DMS153 (cell line): ENCODE measurements at regions not wholly inside any gene's neighbourhood (a gene's known extent, or its start where the extent isn't known, plus 50 kb on each side); places are given as distances from the start of the nearest gene placed in this dataset.

Experiments
- DNase-seq: peaks from one replicate; lab custom pipeline; 2025; lab: John Stamatoyannopoulos, UW

DNA sequence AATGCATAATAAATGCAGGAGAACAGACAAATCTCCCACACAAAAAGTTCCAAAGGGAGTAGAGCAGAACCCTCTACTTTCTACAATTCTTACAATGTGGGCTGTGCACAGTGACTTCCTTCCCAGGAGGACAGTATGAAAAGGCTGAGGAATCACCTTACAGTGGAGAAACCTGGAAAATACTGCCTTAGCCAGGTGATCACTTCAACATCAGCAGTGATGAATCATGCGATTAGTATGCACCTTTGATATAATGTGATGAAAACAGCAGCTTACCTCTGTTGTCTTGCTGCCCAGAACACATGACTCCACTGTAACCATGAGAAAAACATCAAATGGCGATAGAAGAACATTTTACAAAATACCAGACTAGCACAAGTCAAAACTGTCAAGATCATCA lies 329.7 kb upstream of the POM121L12 start:
- no peak for DNase-seq

DNA sequence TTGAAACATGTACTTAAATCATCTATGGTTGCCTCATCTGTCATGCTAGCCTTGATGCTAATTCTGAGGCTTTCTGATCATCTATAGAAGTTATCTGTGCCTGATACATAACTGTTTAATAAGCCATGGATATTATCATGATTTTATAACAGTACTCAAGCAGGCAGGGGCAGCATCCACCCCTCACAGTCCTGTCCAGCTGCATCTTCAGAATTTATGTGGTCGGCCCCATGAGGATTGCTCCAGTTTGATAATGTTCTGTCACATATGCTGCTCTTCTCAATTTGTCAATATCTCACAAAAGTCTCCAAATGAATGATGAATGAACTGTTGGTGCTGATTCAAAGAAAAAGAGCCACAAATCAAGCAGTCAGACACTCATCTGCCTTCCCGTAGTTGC lies 335.1 kb upstream of the POM121L12 start:
- no peak for DNase-seq

DNA sequence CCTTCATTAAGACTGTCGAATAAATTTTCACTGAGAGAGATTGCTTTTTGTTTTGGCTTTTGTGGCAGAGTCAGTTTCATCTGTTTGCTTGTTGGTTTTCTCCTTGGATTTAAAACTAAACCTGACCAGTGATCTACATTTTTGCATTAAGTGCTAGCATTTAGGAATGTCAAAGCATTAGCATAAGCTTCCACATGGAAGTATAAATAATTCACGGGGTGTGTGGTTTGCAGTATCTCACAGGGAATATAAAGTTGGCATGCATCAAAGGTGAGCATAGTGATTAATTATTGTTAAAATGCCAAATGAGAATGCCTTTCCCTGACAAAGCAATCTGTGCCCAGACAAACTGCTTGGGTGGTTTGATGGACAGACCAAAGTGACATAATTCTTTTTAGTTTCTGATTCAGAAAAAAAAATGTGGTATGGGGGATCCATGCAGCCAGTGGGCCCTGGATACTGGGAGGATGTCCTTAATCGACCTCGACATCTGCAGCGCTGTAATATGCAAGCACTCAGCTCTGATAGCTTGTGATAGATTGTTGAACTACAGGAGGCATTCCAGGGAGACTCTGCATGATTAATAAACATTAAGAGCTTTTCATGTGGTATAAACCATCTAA lies 339.3 kb upstream of the POM121L12 start:
- DNase-seq, result no peak

DNA sequence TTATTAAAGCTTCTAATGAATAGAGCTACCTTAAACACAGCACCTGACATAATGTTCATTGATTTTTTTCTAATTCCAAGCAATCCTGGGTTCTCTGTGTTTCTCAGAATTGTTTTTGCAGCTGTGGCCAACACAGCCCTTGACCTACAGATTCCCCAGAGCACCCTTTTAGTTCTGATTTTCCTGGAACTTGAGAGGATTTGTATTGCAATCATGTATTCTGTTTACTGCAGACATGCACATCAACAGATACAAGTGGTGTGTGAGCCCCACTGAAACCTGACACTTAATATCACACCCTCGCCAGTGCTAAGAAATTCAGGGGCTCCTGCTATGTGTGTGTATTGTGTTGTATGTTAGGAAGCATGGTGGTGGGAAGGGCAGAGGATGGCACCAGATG lies 344.2 kb upstream of the POM121L12 start:
- DNase-seq, result no peak

DNA sequence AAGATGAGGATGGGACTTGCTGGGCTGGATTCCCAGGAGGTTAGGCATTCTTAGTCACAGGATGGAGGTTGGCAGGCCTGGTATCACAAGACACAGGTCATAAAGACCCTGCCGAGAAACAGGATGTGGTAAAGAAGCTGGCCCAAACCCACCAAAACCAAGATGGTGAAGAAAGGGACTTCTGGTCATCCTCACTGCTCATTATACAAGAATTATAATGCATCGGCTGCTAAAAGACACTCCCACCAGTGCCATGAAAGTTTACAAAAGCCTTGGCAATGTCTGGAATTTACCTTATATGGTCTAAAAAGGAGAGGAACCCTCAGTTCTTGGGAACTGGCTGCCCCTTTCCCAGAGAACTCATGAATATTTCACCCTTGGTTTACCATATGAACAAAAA lies 345.5 kb upstream of the POM121L12 start:
- DNase-seq, result no peak

DNA sequence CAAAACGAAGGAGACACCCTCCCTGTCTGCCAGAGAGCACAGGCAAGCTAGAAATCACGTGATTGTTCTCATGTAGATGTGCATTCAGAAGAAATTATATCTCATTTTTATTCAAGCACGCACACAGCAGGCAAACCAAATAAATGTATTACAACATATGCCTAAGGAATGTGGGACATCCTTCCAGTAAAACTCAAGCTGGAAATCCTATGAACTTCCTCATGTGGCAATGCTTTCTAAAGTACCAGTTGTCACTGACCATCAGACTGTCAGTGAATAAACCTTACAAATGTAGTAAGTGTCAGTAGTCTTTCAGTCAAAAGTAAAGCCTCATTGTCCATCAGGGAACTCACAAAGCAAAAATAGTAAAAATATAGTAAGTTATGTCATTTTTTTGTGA lies 350.1 kb upstream of the POM121L12 start:
- DNase-seq, result no peak

DNA sequence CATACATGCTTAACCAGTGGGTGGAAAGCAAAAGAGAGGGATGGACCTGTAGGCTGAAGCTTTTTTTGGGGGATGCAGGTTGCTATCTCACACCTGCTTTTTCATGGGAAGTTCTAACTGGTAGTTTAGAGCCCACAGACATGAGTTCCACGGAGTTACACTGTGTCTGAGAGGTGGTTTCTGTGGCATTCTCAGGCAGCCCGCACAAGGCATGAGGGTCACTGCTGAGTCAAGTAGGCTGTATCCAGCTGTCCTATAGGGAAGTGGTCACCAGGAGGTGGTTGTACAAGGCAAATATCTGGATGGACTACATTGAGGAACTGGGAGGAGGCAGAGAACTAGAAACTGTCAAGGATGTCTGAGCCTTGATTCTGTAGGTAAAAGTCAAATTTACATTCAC lies 351.0 kb upstream of the POM121L12 start:
- DNase-seq, result no peak

DNA sequence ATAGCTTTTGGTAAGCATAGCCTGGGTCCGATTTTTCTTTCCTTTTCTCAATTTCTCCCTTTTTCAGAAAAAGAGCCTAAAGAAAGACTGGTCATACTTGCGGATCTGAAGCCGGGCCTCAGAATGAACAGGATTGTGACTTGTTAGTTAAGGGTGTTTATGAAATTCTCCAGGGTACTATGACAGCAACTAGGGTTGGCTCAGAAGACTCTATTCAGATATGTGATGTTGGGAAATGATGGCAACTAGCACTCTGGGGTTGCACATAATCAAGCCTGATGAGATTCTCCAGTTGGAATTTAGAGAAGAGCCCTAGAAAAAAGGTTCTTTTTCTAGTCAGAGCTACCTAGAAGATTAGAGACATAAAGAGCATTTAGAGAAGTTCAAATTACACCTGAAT lies 352.4 kb upstream of the POM121L12 start:
- no peak for DNase-seq

DNA sequence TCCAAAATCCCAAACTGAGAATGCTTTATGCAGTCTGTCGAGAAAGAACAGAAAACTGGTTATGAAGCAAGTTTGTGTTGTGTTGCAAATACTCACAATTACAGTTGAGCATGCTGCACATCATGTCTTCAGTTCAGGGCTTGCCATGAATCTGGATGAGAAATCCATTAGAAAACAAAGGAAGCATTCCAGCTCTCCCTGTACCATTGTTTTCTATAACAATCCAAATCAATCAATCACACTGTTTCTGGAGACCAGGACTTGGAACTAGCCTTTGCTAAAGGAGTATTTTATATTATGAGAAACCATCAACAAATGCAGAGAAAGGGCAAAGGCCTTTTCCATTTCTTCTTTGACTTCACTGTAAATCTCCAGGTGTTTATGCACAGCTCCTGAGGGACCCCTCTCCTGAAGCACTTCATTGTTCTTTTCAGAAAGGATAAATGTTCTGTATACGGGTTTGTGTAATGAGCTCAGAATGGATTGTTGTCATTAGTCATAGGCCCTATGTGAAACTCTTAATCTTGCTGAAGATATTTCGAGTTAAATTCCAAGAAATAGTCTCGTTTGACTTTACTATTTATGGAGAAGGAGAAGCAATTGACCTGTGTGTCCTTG lies 364.7 kb upstream of the POM121L12 start:
- no peak for DNase-seq

DNA sequence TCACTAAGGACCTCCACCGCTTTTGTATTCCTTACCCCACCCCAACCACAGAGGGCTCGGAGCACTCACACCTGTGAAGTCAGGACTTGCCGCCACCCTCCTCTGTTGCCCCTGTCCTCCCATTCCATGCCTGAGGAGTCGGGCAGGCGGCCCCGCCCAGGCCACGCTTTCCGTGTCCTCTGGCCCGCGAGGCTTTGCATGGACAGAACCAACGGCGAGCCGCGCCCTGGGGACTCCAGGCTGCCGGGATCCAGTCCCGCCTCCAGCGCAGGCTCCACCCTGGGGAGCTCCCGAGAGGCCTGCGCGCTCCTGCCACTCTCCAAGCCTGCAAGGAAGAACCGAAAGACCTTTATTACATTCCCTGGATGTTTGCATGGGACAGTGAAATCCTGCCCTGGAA lies 366.4 kb upstream of the POM121L12 start:
- no peak for DNase-seq

DNA sequence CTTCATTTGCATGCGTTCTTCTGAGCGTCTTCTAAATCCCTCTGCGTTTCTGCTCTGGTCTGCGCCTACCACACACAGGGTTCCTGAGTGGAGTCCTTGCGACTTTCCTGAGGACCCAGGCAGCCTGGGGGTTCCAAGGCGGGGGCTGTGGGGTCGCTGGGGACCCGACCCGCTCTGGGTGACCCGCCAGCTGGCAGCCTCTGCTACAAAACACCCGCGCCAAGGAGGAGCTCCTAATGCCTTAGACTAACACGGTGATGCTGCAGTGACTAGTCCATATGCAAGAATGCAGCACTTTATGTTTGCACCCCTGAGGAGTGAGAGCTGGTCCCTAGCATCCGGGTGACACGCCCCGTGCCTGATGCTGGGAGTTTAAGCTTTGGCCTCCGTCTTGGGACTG lies 367.0 kb upstream of the POM121L12 start:
- DNase-seq, result no peak

DNA sequence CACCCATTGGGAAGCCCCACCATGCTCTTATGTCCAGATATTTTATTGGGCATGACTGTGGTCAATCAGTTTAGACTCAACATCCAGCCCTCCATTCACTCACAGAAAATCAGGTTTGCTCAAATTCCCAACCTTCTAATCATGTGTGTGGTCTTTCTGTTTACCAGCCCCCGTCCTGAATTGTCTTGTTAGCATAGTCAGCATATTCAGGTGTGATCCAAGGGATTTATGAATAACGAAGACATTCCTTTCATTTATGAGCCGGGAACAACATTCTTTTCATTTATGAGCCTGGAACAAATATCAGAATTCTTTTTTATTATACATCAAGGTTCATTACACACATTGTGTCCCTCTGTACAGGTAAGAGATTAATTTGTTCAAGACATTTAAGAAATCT lies 376.3 kb upstream of the POM121L12 start:
- DNase-seq, result no peak

DNA sequence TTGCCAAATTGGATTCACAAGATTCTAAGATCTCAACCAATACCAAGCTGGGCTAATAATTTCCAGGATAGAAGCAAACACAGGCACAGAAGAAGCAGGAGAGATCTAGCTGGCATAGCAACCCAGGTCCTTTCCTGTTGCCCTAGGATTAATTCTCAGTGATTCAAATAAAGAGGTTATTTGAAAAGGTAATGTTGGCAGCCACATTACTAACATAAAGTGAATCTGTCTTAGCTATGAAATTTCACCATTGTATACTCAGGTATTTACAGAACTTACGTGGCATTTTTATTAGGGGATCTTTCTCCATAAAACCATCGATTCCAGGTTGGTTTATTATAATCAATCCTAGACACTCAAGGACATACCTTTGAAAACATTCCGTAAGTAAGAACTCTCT lies 379.3 kb upstream of the POM121L12 start:
- no peak for DNase-seq

DNA sequence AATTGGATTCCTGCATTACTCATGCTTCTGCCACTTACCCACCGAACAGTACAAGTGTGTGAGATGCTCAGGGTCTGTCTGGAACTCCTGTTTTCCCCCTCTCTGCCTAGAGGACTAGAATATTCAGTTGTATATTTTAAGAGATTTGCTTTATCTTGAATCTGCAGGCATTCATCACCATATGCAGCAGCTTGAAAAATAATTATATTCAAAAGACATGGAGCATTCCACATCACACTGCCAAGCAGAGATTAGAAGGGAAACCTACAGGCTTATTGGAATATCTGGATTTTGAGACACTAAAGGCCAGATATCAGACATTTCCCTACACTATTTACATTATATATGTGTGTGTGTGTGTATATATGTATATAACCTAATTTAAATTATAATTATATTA lies 382.8 kb upstream of the POM121L12 start:
- no peak for DNase-seq

DNA sequence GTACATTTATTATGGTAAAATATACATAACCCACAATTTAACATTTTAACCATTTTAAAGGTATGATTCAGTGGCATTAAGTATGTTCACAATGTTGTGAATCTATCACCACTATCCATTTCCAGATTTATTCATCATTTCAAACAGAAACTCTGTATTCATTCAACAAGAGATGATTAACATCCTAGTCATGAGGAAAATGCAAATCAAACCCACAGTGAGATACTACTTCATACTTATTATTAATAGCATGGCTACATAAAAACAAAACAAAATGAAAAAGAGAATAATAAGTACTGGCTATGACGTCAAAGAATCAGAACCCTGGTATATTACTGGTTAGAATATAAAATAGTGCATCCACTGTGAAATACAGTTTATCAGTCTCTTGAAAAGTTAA lies 386.6 kb upstream of the POM121L12 start:
- DNase-seq, result no peak

DNA sequence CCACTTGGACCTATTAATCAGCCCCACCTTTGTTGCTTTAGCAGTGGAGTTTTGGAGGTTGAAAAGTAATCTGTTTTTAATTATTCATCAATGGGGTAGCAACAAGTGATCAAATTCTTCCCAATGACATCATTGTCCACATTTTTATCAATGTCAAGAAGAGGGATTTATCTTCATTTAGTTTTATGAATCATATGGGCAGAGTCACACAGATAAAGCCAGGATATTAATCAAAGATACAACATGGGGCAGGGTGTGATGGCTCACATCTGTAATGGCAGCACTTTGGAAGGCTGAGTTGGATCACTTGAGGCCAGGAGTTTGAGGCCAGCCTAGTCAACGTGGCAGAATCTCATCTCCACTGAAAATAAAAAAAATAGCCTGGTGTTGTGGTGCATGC lies 388.4 kb upstream of the POM121L12 start:
- DNase-seq, result no peak

DNA sequence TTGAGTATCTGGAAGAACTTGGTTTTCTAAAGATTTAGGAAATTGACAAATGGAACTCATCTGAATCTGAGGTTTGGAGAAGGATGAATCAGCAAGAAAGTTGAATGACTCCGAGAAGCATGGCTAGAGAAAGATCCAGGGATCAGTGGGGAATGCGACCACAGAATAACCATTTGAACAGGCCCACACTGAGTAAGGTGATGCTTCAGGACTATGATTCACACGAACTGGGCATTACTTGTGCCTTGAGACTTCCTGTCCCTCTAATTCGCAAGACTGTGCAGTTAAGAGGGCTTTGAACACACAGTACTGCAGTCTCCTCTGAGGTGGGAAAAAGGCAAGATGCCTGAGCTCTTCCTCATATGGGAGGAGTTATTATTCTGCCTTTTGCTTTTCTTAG lies 395.5 kb upstream of the POM121L12 start:
- DNase-seq, result no peak

DNA sequence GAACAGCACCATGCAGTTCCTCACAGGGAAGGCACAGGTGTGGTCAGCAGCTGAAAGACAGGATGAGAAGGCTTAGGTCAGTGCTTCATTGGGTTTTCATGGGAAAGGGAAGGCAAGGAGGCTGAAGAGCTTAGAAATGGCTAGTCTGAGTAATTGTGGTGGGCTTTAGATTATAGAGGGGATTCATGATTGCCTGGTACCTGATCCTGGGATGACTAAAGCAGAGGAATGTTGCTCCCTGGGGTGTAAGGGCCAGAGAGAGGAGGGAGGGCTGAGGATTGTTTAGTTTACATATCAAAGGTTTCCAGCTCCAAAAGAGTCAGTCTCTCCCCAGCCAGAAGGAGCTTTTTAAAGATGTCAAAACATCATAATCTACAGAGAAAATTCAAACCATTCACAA lies 396.3 kb upstream of the POM121L12 start:
- no peak for DNase-seq

DNA sequence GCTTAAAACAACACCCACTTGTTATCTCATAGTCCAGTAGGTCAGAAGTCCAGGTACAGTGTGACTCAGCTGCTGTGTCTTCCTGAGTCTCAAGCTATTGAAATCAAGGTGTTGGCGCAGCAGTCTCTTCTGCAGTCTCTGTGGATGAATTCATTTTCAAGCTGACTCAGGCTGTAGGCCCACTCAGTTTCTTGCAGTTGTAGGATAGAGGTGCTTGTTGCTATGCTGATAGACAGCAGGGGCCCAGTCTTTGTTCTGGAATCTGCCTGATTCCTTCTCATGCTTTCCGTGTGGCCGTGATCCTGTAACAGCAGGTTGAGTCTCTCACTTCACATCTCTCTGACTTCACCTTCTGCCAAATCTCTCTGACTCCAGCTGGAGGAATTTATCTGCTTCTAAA lies 400.4 kb upstream of the POM121L12 start:
- no peak for DNase-seq

DNA sequence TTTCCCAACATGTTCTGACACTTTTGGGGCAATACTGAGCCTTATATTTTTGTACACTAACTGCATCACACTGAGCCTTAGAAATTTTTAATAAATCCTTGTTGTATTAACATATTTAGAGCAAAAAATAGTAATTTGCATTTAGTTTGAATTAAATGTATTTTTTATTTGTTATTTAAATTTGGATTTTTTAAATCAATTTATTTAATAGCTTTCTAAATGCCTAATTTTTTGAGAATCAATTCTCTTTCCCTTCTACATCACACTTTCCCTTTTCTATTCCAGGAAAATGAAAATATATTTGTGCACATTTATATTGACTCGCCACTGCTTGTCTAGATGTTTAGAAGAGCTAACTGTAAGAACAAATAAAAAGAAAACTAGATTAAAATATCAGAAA lies 414.6 kb upstream of the POM121L12 start:
- DNase-seq, result no peak

DNA sequence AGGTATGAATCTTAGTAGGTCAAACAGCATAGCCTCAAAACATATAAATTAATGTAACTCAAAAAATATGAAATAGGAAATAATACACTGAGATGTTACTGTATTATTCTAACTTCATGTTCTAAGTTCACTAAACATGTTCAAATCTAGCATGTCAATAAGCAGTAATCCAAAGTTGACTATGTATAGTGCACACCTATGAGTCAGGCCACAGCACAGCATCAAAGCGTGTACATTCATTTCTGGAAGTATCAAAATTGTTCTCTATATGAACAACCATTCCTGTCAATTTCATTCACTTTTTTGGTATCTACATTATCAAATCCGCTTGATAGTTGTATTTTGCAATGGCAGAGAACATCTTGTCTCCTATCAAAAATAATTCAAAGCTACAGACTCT lies 418.9 kb upstream of the POM121L12 start:
- DNase-seq, result no peak

DNA sequence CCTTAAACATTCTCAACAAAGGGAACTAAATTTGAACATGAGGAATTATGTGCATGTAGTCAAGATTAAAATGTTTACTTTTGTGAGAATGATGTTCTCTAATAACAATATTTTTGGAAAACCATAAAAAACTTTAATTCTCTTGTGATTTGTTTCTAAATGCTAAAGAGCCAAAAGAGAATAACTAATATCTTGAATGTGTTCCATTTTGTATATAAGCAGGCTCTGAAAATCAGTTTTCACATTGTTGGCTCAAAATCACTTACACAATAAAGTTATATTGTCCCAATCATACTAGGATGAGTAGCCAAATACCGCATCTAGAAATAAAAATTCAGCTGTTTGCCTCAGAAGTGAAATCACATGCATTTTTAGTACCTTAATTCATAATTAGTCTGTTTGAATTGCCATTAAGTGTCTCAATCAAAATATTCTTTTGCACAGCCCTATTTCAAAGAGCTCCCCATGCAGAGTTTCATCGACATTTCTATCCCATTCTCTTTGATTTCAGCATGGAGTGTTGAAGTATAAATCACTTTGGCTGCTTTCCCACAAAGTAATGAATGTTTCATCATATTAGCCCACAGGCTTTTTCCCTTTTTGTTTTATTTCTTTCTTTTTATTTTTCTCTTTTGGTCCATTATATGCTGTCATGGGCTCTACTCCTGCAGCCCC lies 420.3 kb upstream of the POM121L12 start:
- DNase-seq, result no peak

DNA sequence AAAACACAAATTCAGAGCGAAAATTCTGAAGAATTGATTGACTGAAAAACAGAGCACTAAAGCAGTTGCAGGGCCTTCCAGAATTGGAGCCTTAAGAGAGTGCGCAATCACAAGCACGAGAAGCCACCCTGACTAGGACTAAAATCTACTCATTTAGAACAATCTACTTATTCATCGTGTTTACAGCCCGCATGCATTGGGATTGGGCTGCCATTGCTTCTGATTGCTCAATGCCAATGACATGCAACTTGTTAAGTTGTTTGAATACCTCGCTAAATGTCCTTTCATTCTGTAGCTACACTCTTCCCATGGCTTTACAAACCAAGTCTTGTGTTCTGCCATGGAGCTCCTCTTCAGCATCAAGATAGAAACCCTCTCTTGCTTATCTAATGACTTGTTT lies 425.9 kb upstream of the POM121L12 start:
- no peak for DNase-seq

DNA sequence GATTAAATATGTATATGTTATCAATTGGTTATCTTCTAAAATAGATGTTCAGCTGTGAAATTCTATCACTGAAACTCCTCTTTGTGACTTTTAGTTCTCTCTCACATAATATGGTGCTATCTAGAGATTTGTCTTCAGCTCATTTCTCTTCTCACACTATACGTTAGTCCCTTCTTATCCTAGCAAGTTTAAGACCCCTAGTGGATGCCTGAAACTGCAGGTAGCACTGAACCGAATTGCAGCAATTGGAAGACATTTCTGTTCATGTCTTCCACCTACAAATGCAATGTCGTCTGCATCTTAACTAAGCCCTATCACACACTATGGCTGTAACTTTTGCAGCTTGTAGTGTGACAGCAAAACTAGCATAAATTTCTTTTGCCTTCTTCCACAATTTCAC lies 442.7 kb upstream of the POM121L12 start:
- no peak for DNase-seq
